H1 (cell line): ENCODE measurements at regions not wholly inside any gene's neighbourhood (a gene's known extent, or its start where the extent isn't known, plus 50 kb on each side); places are given as distances from the start of the nearest gene placed in this dataset.

Source experiments
- CTCF ChIA-PET: fragments of 300-600 bp; sonication (Branson Sonifier 250); formaldehyde crosslinking; loops from one replicate; lab custom pipeline; 2021; ENCODE audit not compliant: partially characterized antibody; lab: Charles Lee
- POLR2A ChIA-PET: fragments of 300-600 bp; sonication (Branson Sonifier 250); formaldehyde crosslinking; loops from one replicate; lab custom pipeline; 2021; ENCODE audit warnings: inconsistent platforms; ENCODE audit not compliant: partially characterized antibody; lab: Charles Lee
- DNase-seq, 2 experiments: peaks; one replicate each; pipeline versions ENCODE4 v3.0.0 to v3.0.0-alpha.2; 2010 to 2022; ENCODE audit warnings: low spot score in 2 of 2, low read depth in 1 of 2, mixed read lengths in 1 of 2
- FAIRE-seq: peaks from 2 replicates; lab custom pipeline; 2011; peaks lifted over from hg19 to GRCh38; lab: Jason Lieb, UNC
- H2AFZ ChIP-seq: 2 replicates; pipeline ENCODE4 v1.8.1; 2012; ENCODE audit warnings: low read length, inconsistent platforms
- H2AK5ac ChIP-seq: 2 replicates; pipeline ENCODE4 v1.6.1; 2013; ENCODE audit warnings: low read depth, low read length
- H2BK120ac ChIP-seq: replicated peaks from 2 replicates; pipeline ENCODE3; 2013; ENCODE audit warnings: low read depth, low read length, inconsistent platforms
- H2BK12ac ChIP-seq: 2 replicates; pipeline ENCODE4 v1.6.1; 2013; ENCODE audit warnings: low read depth, low read length
- H2BK15ac ChIP-seq: 2 replicates; pipeline ENCODE4 v1.6.1; 2013; ENCODE audit warnings: low read length
- H2BK20ac ChIP-seq: 2 replicates; pipeline ENCODE4 v1.6.1; 2013; ENCODE audit warnings: low read length
- H2BK5ac ChIP-seq: 2 replicates; pipeline ENCODE4 v1.6.1; 2013; ENCODE audit warnings: low read depth, low read length
- H3K14ac ChIP-seq: 2 replicates; pipeline ENCODE4 v1.6.1; 2013; ENCODE audit warnings: inconsistent platforms; ENCODE audit not compliant: insufficient read length
- H3K18ac ChIP-seq: 2 replicates; pipeline ENCODE4 v1.6.1; 2013; ENCODE audit warnings: low read length; ENCODE audit errors: extremely low read depth
- H3K23ac ChIP-seq: 2 replicates; pipeline ENCODE4 v1.6.1; 2013; ENCODE audit warnings: inconsistent platforms; ENCODE audit not compliant: insufficient read length
- H3K23me2 ChIP-seq: 2 replicates; pipeline ENCODE4 v1.6.1; 2013; ENCODE audit warnings: low read depth, low read length
- H3K27ac ChIP-seq: 2 replicates; pipeline ENCODE4 v1.6.1; 2011; ENCODE audit warnings: low read depth, low read length, inconsistent platforms
- H3K27me3 ChIP-seq, 4 experiments: replicated peaks in 1 of 4; 1 replicate in 1 of 4; 2 replicates in 3 of 4; pipeline versions ENCODE4 v1.6.1 to v1.8.1; 2011 to 2013; ENCODE audit warnings: low read length in 3 of 4, mild to moderate bottlenecking in 3 of 4, inconsistent platforms in 2 of 4, mixed read lengths in 2 of 4, moderate library complexity in 1 of 4; ENCODE audit not compliant: control insufficient read depth in 3 of 4, insufficient read depth in 3 of 4; ENCODE audit errors: extremely low read depth in 1 of 4
- H3K36me3 ChIP-seq, 4 experiments: 2 replicates each; pipeline versions ENCODE4 v1.6.1 to v1.8.1; 2011 to 2013; ENCODE audit warnings: mild to moderate bottlenecking in 4 of 4, low read length in 3 of 4, moderate library complexity in 2 of 4, control low read depth in 1 of 4, inconsistent platforms in 1 of 4; ENCODE audit not compliant: insufficient read depth in 4 of 4, control insufficient read depth in 2 of 4
- H3K4ac ChIP-seq: replicated peaks from 2 replicates; pipeline ENCODE3; 2013; ENCODE audit warnings: low read length, low read depth, mixed read lengths, inconsistent platforms; ENCODE audit not compliant: insufficient read length
- H3K4me1 ChIP-seq, 4 experiments: replicated peaks in 1 of 4; 1 replicate in 1 of 4; 2 replicates in 3 of 4; pipeline versions ENCODE4 v1.6.1 to v1.8.1; 2011 to 2013; ENCODE audit warnings: low read length in 3 of 4, inconsistent platforms in 2 of 4, mixed read lengths in 1 of 4; ENCODE audit not compliant: insufficient read depth in 4 of 4, control insufficient read depth in 3 of 4
- H3K4me2 ChIP-seq, 2 experiments: 2 replicates each; pipeline versions ENCODE4 v1.6.1 to v1.8.1; 2011 to 2013; ENCODE audit warnings: low read depth in 2 of 2, low read length in 2 of 2, control low read depth in 1 of 2, inconsistent platforms in 1 of 2, mild to moderate bottlenecking in 1 of 2; ENCODE audit not compliant: insufficient read depth in 1 of 2
- H3K4me3 ChIP-seq, 4 experiments: fragments of 200-600, 300-600 bp in 1 of 4; sonication (generic), shearing (Covaris generic), sonication (Bioruptor Twin) in 1 of 4; 2 replicates each; pipeline versions ENCODE4 v1.5.1 to v1.8.1; 2011 to 2016; ENCODE audit warnings: low read length in 4 of 4, low read depth in 3 of 4, control low read depth in 2 of 4, inconsistent platforms in 2 of 4, mild to moderate bottlenecking in 2 of 4, mixed read lengths in 1 of 4, moderate library complexity in 1 of 4; ENCODE audit not compliant: insufficient read depth in 2 of 4; ENCODE audit errors: extremely low read depth in 1 of 4
- H3K56ac ChIP-seq: replicated peaks from 2 replicates; pipeline ENCODE3; 2013; ENCODE audit warnings: low read depth, mild to moderate bottlenecking, mixed read lengths, low read length, inconsistent platforms; ENCODE audit not compliant: insufficient read length
- H3K79me1 ChIP-seq: 2 replicates; pipeline ENCODE4 v1.6.1; 2013; ENCODE audit warnings: low read depth, low read length, control low read depth
- H3K79me2 ChIP-seq, 2 experiments: 2 replicates each; pipeline versions ENCODE4 v1.6.1 to v1.8.1; 2012 to 2013; ENCODE audit warnings: low read length in 2 of 2, mild to moderate bottlenecking in 2 of 2, inconsistent platforms in 1 of 2; ENCODE audit not compliant: insufficient read depth in 2 of 2, control insufficient read depth in 1 of 2
- H3K9ac ChIP-seq, 4 experiments: replicated peaks in 1 of 4; 1 replicate in 1 of 4; 2 replicates in 3 of 4; pipeline versions ENCODE4 v1.6.1 to v1.8.1; 2011 to 2013; ENCODE audit warnings: low read depth in 3 of 4, low read length in 3 of 4, control low read depth in 2 of 4, mild to moderate bottlenecking in 2 of 4, moderate library complexity in 2 of 4, inconsistent platforms in 1 of 4; ENCODE audit errors: extremely low read depth in 1 of 4
- H3K9me3 ChIP-seq, 2 experiments: 2 replicates each; pipeline versions ENCODE4 v1.6.1 to v1.8.1; 2012 to 2013; ENCODE audit warnings: mild to moderate bottlenecking in 2 of 2, moderate library complexity in 2 of 2, control low read depth in 1 of 2, inconsistent platforms in 1 of 2, low read depth in 1 of 2, low read length in 1 of 2, mixed read lengths in 1 of 2; ENCODE audit not compliant: insufficient read depth in 2 of 2
- H4K20me1 ChIP-seq, 2 experiments: replicated peaks in 1 of 2; 2 replicates each; pipeline versions ENCODE3 to v1.8.1; 2011 to 2013; ENCODE audit warnings: inconsistent platforms in 2 of 2, low read length in 2 of 2, mild to moderate bottlenecking in 1 of 2; ENCODE audit not compliant: insufficient read depth in 2 of 2, control insufficient read depth in 1 of 2
- H4K5ac ChIP-seq: 2 replicates; pipeline ENCODE4 v1.6.1; 2013; ENCODE audit warnings: low read length, low read depth, mixed read lengths, inconsistent platforms; ENCODE audit not compliant: insufficient read length
- H4K8ac ChIP-seq: 2 replicates; pipeline ENCODE4 v1.8.0; 2013; ENCODE audit warnings: mild to moderate bottlenecking, moderate library complexity, low read length, inconsistent platforms; ENCODE audit not compliant: insufficient read depth; ENCODE audit errors: extremely low read depth
- H4K91ac ChIP-seq: replicated peaks from 2 replicates; pipeline ENCODE3; 2013; ENCODE audit warnings: low read length, mixed read lengths, inconsistent platforms; ENCODE audit not compliant: insufficient read length
- CEBPB ChIP-seq: IDR thresholded peaks from 2 replicates; pipeline ENCODE4 v1.6.1; 2012; ENCODE audit warnings: low read depth, low read length
- GTF2F1 ChIP-seq: IDR thresholded peaks from 2 replicates; pipeline ENCODE4 v1.6.1; 2012; ENCODE audit warnings: low read depth, low read length, improper control_type of control experiment, borderline replicate concordance

DNA sequence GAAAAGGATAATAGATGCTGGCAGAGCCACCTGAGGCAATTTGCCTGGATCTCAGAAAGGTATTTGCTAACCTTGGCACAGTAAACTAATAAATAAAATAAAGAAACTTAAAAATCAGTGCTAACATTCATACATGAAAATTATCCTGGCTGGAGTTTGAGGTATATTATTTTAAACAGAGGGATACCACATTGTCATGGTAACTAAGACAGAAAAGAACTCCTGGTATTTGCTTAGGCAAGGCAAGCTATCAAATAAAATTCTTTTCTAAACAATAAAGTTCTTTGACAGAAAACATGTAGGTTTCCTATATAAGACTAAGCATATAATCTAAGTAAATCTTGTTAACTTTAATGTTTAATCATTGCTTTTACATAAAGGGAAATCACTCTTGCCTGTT, 218.8 kb downstream of the MAGEB17 start:
- Histone ChIP-seq H3K79me1 (no peaks in the 10 kb centered on the region), H3K27me3 (no peaks in the 10 kb centered on the region), H3K79me2 (no peaks in the 10 kb centered on the region), H3K9me3 (0 out of 4 replicates have a peak, but pooled peaks cover 0 to 2% of the 10 kb centered on the region in 2 experiments), H3K23me2 (no peaks in the 10 kb centered on the region), H3K18ac (no peak overlapping the region), H2BK15ac (no peak overlapping the region), H4K20me1 (no peaks in the 10 kb centered on the region), H3K4me1 (peaks cover 0 to 7% (median 0%) of the 10 kb centered on the region in 4 experiments; a peak in 1 of 7 replicates), H3K9ac (no peak overlapping the region), H3K36me3 (no peaks in the 10 kb centered on the region), H3K14ac (no peak overlapping the region), H4K91ac (no peak overlapping the region), H3K4me2 (no peak overlapping the region), H3K23ac (no peak overlapping the region), H3K27ac (no peak overlapping the region), H2AK5ac (no peak overlapping the region), H2BK5ac (no peak overlapping the region), H4K5ac (no peak overlapping the region), H2BK12ac (no peak overlapping the region), H2BK120ac (no peak overlapping the region), H3K56ac (no peak overlapping the region), H3K4me3 (no peak overlapping the region), H3K4ac (no peak overlapping the region), H2BK20ac (no peak overlapping the region), H2AFZ (no peak overlapping the region), H4K8ac (no peak overlapping the region)
- no peak for FAIRE-seq
- ChIA-PET POLR2A (no interaction called here), CTCF (no interaction called here)
- no peak for DNase-seq
- TF ChIP-seq CEBPB (no peak), GTF2F1 (no peak)
